Esophagus muscularis mucosa (tissue), 3 donors: ENCODE measurements at regions not wholly inside any gene's neighbourhood (a gene's known extent, or its start where the extent isn't known, plus 50 kb on each side); places are given as distances from the start of the nearest gene placed in this dataset.

Source experiments
- CTCF ChIP-seq, 3 experiments: fragments of 200-600 bp in 2 of 3; fragments of 450-650 bp in 1 of 3; sonication (generic) in 2 of 3; IDR thresholded peaks; one replicate each; pipeline ENCODE4 v1.5.1; 2017 to 2019; ENCODE audit warnings: antibody characterized with exemption in 3 of 3, mild to moderate bottlenecking in 2 of 3, moderate library complexity in 1 of 3
- POLR2A ChIP-seq: fragments of 450-650 bp; IDR thresholded peaks from one replicate; pipeline ENCODE4 v1.6.1; 2017; ENCODE audit warnings: antibody characterized with exemption, moderate library complexity, mild to moderate bottlenecking, low read depth
- POLR2AphosphoS5 ChIP-seq, 2 donors: sonication (generic); formaldehyde crosslinking; IDR thresholded peaks; one replicate each; pipeline ENCODE4 v1.6.1; 2017; ENCODE audit warnings: antibody characterized with exemption in 2 of 2

GRCh38 chr12:89995870-89996269 lies 287.2 kb upstream of the ATP2B1 start:
- TF ChIP-seq CTCF (IDR thresholded peaks at IDR 0.05) (no peak), POLR2A (no peak), POLR2AphosphoS5 (IDR thresholded peaks at IDR 0.05) (no peak)
